ENCODE measurements at regions not wholly inside any gene's neighbourhood (a gene's known extent, or its start where the extent isn't known, plus 50 kb on each side); places are given as distances from the start of the nearest gene placed in this dataset.

GRCh38 chr12:116456330-116457082 lies 102.7 kb upstream of the MAP1LC3B2 start:
- DNase-seq (ENCODE audit: low read depth) = peak; percentile 38

GRCh38 chr12:116458492-116458891 lies 100.7 kb upstream of the MAP1LC3B2 start:
- DNase-seq (ENCODE audit: low read depth) = no peak

GRCh38 chr12:116459011-116459875 lies 99.9 kb upstream of the MAP1LC3B2 start:
- DNase-seq (ENCODE audit: low read depth) = no peak

GRCh38 chr12:116459916-116460663 lies 99.1 kb upstream of the MAP1LC3B2 start:
- DNase-seq (ENCODE audit: low read depth) = peak; percentile 53

- no peak for DNase-seq (ENCODE audit: low read depth)
These were observed 98.1 kb upstream of the MAP1LC3B2 start for GRCh38 chr12:116461060-116461459.

GRCh38 chr12:116463366-116463765 lies 95.8 kb upstream of the MAP1LC3B2 start:
- no peak for DNase-seq (ENCODE audit: low read depth)

- DNase-seq (ENCODE audit: low read depth) = no peak
These were observed 93.8 kb upstream of the MAP1LC3B2 start for GRCh38 chr12:116465407-116465806.

- DNase-seq (ENCODE audit: low read depth) = no peak
These were observed 93.3 kb upstream of the MAP1LC3B2 start for GRCh38 chr12:116465856-116466255.

DNA sequence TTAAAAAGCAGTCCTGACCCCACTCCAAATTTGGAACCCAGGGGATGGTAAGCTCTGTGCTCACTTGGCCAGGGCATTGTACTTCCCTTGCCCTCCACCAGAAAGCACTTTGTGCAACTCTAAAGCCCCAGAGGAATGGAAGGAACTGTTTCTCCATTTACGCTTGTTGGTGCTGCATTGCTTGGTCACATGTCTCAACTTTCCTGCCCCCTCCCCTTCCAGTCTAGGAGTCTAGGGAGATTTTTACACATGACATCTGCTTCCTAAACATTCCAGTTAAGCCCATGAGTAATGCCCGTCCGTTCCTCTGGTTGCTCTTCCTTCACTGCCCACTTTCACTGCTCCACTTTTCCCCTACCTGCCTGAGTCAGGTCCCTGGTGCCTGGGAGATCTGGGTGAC lies 92.6 kb upstream of the MAP1LC3B2 start:
- DNase-seq (ENCODE audit: low read depth) = peak; percentile 54

DNA sequence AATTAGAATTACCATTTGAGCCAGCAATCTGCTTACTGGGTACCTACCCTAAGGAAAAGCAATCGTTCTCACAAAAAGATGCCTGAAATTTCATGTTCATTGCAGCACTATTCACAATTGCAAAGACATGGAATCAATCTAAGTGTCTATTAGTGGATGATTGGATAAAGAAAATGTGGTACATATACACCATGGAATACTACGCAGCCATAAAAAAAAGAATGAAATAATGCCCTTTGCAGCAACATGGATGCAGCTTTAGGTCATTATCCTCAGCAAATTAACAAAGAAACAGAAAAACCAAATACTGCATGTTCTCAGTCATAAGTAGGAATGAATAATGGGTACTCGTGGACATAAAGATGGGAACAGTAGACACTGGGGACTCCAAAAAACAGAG lies 89.8 kb upstream of the MAP1LC3B2 start:
- DNase-seq (ENCODE audit: low read depth) = no peak

DNA sequence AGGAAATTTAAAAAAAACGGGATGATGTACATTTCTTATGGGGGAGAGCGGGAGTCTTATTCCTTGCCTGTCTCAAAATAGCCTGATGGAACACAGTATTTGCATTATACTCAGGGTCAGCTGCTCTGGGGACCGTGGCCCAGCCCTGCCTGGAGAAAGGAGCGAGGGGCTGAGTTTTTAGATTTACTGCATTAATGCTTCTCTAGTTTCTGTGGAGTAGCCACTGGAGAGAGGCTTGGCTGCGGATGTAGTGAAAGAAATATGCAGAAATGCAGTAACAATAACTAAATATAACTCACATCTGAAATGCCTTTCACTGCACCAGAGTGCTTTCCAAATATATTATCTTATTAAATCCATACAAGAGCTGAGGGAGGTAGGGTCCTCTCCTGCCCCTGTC lies 87.6 kb upstream of the MAP1LC3B2 start:
- DNase-seq (ENCODE audit: low read depth) = no peak

DNA sequence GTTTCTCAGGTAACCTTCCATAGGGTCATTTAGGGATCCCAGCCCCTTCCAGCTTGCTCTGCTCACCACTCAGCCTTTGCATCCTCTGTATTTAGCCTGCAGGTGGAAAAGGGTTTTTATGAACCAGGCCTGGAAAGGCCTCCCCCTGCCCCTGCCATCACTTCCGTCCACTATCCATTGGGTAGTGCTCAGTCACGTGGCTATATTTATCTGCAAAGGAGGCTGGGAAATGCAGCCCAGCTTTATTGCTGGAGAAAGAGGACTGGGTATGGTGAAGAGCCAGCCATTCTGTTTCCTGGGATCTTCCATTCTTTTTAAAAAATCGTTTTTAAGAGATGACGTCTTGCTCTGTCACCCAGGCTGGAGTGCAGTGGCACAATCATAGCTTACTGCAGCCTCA lies 87.0 kb upstream of the MAP1LC3B2 start:
- DNase-seq (ENCODE audit: low read depth) = no peak

DNA sequence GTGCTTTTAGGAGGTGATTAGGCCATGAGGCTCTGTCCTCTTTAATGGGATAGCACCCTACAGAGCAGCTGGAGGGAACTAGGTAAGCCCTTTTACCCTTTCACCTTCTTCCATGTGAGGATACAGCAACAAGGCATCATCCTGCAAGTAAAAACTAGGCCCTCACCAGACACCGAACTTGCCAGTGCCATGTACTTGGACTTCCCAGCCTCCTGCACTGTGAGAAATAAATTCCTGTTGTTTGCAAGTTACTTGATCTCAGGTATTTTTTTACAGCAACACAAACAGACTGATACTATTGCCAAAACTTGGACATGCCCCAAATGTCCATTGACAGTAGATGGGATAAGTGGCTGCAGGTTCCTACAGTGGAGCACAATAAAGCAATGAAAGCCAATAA lies 85.8 kb upstream of the MAP1LC3B2 start:
- no peak for DNase-seq (ENCODE audit: low read depth)

- DNase-seq (ENCODE audit: low read depth) = peak; percentile 22
These were observed 84.8 kb upstream of the MAP1LC3B2 start for GRCh38 chr12:116474331-116474730.

DNA sequence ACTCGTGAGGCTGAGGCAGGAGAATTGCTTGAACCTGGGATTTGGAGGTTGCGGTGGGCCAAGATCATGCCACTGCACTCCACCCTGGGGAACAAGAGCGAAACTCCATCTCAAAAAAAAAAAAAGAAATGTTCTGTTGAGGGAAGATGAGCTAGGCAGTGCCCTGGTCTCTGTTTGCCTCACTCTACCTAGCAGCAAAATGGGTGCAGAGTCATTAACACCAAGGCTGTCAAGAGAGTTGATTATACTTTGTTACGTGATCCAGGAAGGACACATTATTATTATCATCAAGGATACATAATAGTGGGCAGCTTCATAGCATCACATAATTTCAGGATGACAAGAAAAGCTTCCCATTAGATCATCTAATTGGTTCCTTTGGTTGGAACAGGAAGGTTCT lies 84.3 kb upstream of the MAP1LC3B2 start:
- DNase-seq (ENCODE audit: low read depth) = no peak

DNA sequence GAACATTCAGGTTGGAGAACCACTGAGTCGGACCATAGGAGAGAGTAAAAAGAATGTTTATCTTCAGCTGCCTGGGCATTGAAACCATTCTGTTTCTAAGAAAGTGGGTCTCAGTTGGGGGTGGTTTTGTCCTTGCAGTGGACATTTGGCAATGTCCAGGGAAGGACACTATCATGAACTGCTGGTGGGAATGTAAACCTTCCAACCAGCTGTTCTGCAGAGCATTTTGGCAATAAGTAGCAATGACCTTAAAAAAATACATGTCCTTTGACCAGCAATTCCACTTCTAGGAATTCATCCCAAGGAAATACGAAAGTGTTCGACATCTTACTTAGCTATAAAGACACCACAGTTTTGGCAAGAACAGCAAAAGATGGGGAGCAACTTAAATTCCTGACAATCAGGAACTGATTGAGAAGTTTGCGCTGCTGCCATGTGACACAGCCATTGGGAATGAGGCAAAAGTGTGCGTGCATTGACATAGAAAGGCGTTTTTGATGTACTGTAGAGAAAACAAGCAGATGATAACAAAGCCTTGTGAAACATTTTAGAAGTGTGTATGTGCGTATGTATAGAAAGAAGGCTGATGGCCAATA lies 82.9 kb upstream of the MAP1LC3B2 start:
- DNase-seq (ENCODE audit: low read depth) = no peak

GRCh38 chr12:116478243-116478773 lies 80.9 kb upstream of the MAP1LC3B2 start:
- no peak for DNase-seq (ENCODE audit: low read depth)

DNA sequence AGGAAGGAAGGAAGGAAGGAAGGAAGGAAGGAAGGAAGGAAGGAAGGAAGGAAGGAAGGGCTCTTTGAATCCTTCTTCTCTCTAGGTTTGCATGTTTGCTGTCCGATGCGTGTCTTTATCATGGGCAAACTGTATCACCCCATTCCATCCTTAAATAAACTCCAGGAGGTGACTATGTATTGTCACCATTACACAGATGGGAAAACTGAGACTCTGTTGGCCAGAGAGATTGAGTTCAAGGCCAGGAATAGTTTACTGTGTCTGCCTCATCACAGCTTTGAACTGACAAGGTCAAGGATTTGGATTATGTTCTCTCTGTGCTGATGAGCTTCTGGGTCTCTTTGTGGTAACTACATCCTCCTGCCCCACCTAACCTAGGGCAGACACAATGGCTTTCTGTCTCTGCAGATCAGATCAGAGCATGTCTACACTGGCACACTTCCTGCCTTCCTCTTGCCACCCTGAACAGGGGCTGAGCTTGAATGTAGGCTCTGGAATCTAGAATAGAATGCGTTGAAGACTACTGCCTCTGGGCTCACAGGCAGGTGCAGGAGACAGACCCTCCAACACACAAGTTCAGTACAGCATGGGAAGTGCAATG lies 78.9 kb upstream of the MAP1LC3B2 start:
- no peak for DNase-seq (ENCODE audit: low read depth)

- DNase-seq (ENCODE audit: low read depth) = no peak
These were observed 77.5 kb upstream of the MAP1LC3B2 start for GRCh38 chr12:116481726-116482125.

DNA sequence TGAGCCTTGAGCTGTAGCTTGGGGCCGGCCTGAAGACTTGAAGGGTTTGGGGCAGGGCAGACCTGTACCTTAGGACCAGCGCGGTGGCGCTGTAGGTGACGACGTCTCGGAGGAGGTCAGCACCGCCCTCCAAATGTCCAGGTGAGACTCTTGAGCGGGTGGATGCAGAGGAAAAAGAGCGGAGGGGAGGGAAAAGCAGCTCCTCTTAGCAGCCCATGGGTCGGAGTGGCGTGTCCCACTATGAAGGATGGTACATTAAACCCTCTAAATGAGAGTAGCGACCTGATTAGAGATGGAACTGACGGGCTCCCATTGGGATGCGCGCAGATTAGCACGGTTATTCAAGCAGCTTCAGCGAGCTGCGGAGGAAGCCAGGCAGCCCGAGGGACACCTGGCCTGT lies 77.0 kb upstream of the MAP1LC3B2 start:
- no peak for DNase-seq (ENCODE audit: low read depth)

GRCh38 chr12:116482859-116483258 lies 76.3 kb upstream of the MAP1LC3B2 start:
- DNase-seq (ENCODE audit: low read depth) = no peak

Measured in EH (cell line).